PC-9 (cell line): ENCODE measurements at regions not wholly inside any gene's neighbourhood (a gene's known extent, or its start where the extent isn't known, plus 50 kb on each side); places are given as distances from the start of the nearest gene placed in this dataset.

ENCODE experiments used
- CTCF ChIP-seq: fragments of 200-600 bp; sonication (generic); conservative IDR thresholded peaks from 2 replicates; pipeline ENCODE4 v1.6.1; 2017; ENCODE audit warnings: mixed run types, antibody characterized with exemption, mild to moderate bottlenecking, moderate library complexity
- EZH2 ChIP-seq: fragments of 200-600 bp; sonication (generic); IDR thresholded peaks from 2 replicates; pipeline ENCODE4 v1.8.0; 2017; ENCODE audit warnings: antibody characterized with exemption, low read depth

GRCh38 chr20:12833861-12834260, 174.9 kb upstream of the SPTLC3 start:
- TF ChIP-seq CTCF (no peak), EZH2 (no peak)
